ENCODE measurements at regions not wholly inside any gene's neighbourhood (a gene's known extent, or its start where the extent isn't known, plus 50 kb on each side); places are given as distances from the start of the nearest gene placed in this dataset.

- intact Hi-C loops (cut with DNase I) = no loop called here
- DNase-seq = peak in 2 of 10 donors; percentile 45 to 66
Observed at GRCh38 chr12:111204788-111205241, 164.1 kb downstream of the PHETA1 start.

DNA sequence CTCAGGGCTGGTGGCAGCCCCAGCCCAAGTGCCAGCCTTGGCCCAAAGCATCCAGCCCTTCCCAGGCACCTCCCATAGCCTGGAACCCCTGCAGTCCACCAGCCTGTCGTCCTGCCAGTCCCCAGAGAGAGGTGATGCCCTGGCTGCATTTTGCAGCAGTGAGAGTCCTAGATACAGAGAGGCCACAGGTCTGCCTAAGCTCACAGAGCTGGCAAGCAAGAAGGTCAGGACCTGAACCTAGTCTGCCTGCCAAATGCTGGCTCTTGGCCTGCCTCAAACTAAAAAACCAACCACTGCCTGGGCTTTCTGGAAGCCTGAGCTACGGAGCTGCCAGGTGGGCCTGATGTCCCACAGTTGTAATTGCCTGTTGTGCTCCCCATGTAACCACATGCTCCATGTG lies 164.9 kb downstream of the PHETA1 start:
- DNase-seq = peak in 1 of 10 donors; percentile 69
- intact Hi-C loops (cut with DNase I) = no loop called here

GRCh38 chr12:111203446-111203845 lies 165.4 kb downstream of the PHETA1 start:
- intact Hi-C loops (cut with DNase I) = no loop called here
- DNase-seq = peak in 2 of 10 donors; percentile 11 to 39

GRCh38 chr12:111202237-111202915 lies 166.5 kb downstream of the PHETA1 start:
- intact Hi-C loops (cut with DNase I) = no loop called here
- peak in 2 of 10 donors; percentile 27 to 31 for DNase-seq

DNA sequence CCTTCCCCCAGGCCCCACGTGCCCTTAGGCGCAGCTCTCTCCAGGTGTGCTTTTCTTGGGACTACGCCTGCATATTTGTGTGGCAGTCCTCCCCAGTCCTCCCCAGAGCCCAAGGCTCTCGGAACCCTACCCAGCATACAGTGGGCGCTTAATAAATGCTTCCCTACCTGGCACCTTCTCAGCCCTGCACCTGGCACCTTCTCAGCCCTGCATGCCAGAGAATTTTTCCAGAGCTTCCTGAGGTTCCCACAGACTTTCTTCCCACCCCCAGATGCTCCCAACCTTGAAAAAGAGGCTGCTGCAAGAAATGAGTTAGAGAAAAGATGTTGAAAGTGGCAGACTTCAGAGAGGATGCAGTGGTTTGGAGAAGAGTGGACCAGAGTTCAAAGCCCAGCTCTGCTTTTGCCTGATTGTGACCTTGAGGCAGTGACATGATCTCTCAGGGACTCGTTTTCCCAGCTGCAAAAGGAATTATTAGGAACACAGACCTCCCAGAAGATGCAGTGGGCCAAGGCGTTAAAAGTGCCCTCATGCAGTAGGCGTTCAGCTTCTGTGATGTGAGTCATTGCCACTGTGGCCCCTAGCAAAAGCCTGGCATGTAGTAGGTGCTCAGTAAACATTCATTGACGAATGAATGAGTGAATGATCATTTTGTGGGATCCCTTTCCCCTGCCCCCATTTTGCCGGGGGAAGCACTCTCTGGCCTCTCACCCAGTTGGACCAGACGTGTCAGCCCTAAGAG lies 167.2 kb downstream of the PHETA1 start:
- intact Hi-C loops (cut with DNase I) = no loop called here
- DNase-seq = peak in 2 of 10 donors; percentile 50 to 54

DNA sequence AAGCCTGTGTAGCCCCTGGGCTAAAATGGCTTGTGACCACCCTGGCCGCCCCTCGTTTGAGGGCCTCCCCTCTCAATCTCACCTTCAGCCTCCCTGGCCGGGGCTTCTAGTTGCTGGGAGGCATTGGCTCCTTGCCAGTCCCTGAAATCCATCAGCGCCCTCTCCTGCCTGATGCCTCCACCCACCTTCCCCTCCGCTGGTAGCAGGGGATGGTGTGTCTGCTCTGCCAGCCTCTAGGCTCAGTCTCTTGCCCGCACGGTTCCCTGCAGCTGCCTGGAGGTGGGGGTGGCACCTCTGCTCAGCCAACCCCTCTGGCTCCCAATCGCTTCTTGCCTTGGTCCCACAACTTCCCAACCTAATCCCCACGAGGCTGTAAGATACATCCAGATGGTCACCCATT lies 167.9 kb downstream of the PHETA1 start:
- intact Hi-C loops (cut with DNase I) = no loop called here
- peak in 2 of 10 donors; percentile 72 to 82 for DNase-seq

DNA sequence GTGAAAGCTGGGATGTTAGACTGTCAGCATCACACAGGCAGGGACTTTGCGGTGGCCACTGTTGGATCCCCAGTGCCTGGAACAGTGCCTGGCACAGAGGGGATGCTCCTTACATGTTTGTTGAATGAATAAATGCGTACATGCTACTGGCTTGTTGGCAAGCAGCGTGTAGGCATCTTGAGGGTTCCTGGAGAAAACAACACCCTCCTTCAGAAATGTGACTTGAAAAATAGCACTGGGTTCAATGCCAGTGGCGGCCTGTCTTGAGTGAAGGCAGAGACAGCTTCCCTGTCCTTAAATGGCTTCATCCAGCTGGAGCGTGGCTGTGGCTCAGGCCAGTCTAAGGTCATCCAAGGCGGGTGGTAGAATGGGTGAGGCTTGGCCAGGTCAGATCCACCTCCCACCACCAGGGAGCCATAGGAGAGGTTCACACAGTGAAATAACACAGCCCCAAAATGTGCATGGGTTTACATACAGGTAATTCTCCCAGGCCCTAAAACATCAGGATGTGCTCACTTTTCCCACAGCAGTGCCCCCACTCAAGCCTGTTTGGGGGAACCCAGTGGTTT lies 171.4 kb downstream of the PHETA1 start:
- peak in 3 of 10 donors; percentile 54 to 65 (median 65) for DNase-seq
- intact Hi-C loops (cut with DNase I) = no loop called here

GRCh38 chr12:111196532-111196931 lies 172.4 kb downstream of the PHETA1 start:
- peak in 1 of 10 donors; percentile 3 for DNase-seq
- intact Hi-C loops (cut with DNase I) = no loop called here

DNA sequence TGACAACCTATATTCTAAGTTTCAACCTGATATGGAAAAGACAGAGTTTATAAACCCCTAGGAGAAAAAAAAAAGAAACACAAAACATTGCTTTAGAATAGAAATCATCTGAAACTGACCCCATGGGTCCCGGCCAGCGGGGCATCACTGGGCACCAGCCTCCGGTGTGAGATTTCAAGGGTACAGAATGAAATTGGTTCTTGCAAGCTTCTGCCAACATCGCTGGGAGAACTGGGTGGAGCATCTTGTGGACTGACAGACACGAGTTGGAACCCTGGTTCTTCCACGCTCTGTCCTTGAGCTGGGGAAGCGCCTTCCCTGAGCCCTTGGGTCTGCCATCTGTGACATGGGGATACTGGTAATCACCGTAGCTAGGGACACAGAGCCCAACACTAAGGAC lies 173.6 kb downstream of the PHETA1 start:
- intact Hi-C loops (cut with DNase I) = no loop called here
- peak in 3 of 10 donors; percentile 39 to 80 (median 57) for DNase-seq

- DNase-seq = peak in 2 of 10 donors; percentile 60 to 72
- intact Hi-C loops (cut with DNase I) = no loop called here
Observed at GRCh38 chr12:111194703-111195051, 174.2 kb downstream of the PHETA1 start.

DNA sequence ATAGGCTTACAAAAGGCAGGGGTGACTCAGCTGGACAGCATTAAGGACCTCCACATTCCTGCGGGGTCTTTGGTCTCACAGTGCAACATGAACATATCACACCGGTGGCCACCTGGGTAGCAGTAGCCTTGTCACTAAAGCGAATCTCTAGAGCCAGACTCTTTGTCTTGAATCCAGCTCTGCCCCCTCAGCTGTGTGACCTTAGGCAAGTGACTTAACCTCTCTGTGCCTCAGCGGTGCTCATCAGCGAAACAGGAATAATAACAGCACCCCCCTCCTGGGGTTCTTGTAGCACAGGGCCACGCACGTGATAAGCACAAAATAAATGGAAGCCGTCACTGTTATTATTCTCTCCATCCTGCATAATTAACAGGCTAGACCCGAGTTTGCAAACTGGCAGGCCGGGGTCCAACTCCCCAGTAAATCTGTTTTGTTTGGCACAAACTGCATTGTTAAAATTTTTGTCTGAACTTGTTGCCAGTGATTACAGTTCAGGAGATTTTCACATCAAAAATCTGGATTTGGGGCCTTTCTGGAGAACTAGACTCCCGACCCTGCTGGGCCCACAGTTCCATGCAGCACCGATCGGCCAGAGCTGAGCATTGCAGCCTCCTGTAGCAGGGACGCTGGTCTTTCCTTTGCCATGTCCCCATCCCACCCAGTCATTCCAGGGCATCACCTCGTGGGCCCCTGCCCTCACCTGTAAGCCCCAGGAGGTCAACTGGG lies 174.8 kb downstream of the PHETA1 start:
- intact Hi-C loops (cut with DNase I) = no loop called here
- DNase-seq = peak in 3 of 10 donors; percentile 55 to 74 (median 70)

DNA sequence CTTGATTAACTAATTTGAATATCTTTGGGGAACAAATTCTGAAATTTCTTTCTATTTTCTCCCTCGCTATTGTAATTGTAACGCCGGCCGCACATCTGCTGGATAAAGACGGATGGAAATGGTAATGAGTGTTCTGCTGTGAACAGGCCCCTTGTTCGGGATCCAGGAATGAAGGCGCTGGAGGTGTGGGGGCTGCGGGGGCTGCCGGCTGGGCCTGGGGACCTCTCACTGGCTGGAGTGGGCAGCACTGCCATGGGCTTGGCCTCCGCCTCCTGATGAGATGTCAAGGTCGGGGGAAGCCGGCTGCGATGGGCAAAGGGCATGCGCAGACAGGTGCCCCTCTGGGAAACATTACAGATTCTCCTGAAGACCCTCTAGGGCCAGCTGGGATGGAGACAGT lies 175.4 kb downstream of the PHETA1 start:
- intact Hi-C loops (cut with DNase I) = no loop called here
- peak in 6 of 10 donors; percentile 17 to 83 (median 50) for DNase-seq

DNA sequence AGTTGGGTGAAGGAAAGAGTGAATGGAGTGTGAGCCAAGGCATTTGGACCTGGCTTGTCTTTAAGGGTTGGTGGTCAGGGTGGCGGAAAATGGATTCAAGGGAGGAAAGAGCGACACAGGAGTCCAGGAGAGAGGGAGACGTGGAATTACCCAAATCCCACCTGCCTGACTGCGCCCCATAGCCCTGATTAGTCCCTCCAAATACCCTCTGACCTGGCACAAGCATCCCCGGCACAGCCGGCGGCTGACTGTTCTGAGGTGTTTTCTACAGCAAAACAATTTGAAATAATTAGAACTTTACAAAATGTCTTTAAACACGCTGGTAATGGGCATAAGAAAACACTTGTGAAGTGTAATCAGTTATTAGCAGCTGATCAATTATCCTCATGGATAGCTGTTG lies 175.8 kb downstream of the PHETA1 start:
- DNase-seq = peak in 4 of 10 donors; percentile 5 to 56 (median 36)
- intact Hi-C loops (cut with DNase I) = no loop called here

DNA sequence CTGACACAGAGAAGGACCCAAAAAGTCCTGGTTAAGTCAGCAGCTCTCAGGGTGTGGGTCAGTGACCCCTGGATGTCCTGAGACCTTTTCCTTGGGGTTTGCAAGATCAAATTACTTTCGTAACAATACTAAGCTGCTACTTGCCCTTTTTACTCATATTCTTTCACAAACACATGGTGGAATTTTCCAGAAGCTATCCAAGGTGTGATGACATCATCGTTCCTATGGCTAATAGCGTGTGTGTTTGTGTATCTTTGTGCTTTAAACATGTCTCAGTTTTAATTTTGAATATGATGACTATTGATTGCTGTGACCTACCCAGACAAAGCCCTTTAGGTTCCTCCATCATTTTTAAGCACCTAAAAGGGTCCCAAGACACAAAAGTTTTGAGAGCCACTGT lies 176.2 kb downstream of the PHETA1 start:
- no peak for DNase-seq
- intact Hi-C loops (cut with DNase I) = no loop called here

DNA sequence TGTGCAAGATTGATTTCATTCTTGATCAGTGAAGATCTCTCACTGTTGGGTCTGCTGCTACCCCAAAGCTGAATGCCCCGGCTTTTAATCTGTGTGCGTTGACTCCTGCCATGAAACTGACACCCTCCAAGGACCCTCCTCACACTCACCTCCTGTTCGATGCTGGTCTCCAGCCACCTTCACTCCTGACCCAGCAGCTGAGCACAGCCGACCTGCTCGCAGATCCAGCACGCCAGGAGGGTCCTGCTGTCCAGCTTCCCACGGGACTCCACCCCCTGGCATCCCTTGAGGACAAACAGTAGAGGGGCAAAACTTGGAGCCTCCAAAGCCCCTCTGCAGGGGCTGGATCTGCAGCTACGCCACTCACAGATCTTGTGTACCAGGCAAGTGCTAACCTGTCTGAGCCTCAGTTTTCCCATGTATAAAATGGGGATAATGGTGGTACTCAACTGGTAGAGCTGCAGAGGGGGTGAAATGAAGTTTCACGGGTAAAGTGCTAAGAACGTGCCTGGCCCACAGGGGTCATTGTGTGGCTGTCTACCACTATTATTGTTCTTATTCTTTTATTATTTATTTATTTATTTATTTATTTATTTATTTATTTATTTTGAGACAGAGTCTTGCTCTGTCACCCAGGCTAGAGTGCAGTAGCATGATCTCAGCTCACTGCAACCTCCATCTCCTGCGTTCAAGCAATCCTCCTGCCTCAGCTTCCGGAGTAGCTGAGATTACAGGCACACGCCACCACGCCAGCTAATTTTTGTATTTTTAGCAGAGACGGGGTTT lies 178.0 kb downstream of the PHETA1 start:
- intact Hi-C loops (cut with DNase I) = no loop called here
- DNase-seq = peak in 4 of 10 donors; percentile 10 to 82 (median 41)

DNA sequence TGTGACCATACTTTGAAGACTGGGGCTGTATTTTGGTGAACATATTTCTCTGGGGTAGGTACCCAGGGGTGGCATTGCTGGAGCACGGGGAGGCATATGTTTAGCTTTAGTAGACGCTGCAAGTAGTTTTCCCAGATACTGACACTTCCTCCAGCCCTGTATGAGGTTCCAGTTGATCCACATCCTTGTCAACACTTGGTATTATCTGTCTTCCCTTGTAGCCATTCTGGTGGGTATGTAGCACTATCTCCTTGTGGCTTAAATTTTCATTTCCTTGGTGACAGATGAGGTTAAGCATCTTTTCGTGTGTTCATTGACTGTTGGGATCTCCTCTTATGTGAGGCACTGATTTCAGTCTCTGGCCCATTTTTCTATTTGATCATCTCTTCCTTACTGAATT lies 179.1 kb downstream of the PHETA1 start:
- peak in 1 of 10 donors; percentile 26 for DNase-seq
- intact Hi-C loops (cut with DNase I) = no loop called here

DNA sequence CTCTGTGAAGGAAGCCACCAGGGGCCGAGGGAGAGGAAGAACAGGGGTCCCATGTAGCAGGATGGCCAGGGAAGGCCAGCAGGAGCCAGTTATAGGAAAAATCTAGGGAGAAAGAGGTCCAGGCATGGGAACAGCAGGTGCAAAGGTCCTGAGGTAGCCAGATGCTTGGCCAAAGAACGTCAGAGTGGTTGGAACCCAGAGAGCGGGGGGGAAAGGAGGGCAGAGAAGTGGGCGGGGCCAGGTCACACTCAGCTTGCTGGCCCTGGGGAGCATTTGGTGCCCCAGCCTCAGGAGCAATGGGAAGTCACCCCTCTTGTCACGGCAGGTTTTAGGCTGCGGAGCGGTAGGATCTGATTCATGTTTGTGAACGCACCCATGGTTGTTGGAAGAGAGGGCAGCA lies 180.5 kb downstream of the PHETA1 start:
- DNase-seq = peak in 2 of 10 donors; percentile 31 to 55
- intact Hi-C loops (cut with DNase I) = no loop called here

DNA sequence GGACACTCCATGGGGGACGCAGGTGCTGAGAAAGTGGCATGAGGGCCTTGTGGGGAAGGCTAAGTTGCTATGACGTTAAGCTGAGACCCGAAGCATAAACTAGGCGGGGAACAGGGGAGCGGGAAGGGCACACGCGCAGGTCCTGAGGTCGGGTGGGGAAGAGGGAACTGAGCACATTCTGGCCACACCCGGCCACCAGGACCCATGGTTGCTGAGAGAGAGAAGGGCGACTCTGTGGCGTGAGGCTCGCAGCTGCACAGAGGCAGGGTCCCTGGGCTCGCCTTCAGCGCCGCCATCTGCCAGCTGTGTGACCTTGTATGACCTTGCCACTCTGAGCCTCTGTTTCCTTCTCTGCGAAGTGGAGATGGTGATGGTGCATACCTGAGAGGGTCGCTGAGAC lies 182.5 kb downstream of the PHETA1 start:
- intact Hi-C loops (cut with DNase I) = no loop called here
- DNase-seq = no peak

DNA sequence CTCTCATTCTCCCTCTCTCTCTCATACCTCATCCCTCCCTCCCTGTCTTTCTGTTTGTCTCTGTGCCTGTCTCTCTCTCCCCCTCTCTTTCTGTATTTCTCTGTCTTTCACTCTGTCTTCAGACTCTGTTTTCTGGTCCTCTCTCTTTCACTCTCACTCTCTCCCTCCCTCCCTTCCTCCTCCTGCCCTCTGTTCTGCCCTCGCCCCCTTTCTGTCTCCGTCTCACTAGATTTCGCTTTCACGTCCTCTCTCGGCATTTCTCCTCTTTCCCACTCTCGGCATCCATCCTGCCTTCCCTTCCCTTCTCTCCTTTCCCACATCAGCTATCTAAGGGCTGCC lies 183.0 kb downstream of the PHETA1 start:
- no peak for DNase-seq
- intact Hi-C loops (cut with DNase I) = no loop called here

GRCh38 chr12:111185206-111185888 lies 183.5 kb downstream of the PHETA1 start:
- intact Hi-C loops (cut with DNase I) = no loop called here
- peak in 1 of 10 donors; percentile 34 for DNase-seq

All from posterior cingulate gyrus (tissue), 11 donors.